Neural progenitor cell (in vitro differentiated cells): ENCODE measurements at regions not wholly inside any gene's neighbourhood (a gene's known extent, or its start where the extent isn't known, plus 50 kb on each side); places are given as distances from the start of the nearest gene placed in this dataset.

ENCODE experiments used
- CTCF ChIP-seq: fragments of 200-600 bp; sonication (generic); IDR thresholded peaks from 2 replicates; pipeline ENCODE4 v1.5.1; 2017; ENCODE audit warnings: antibody characterized with exemption, mild to moderate bottlenecking
- EZH2 ChIP-seq: fragments of 200-600 bp; sonication (generic); IDR thresholded peaks from 2 replicates; pipeline ENCODE4 v1.6.1; 2017; ENCODE audit warnings: antibody characterized with exemption, mild to moderate bottlenecking, moderate library complexity
- EZH2phosphoT487 ChIP-seq: fragments of 200-600 bp; sonication (generic); IDR thresholded peaks from 2 replicates; pipeline ENCODE4 v1.6.1; 2017; ENCODE audit warnings: antibody characterized with exemption

- TF ChIP-seq CTCF: no peak
- no peak for TF ChIP-seq EZH2
- TF ChIP-seq EZH2phosphoT487: no peak
These were observed 55.4 kb downstream of the CCDC54 start for GRCh38 chr3:107432646-107433045.
